ENCODE measurements at regions not wholly inside any gene's neighbourhood (a gene's known extent, or its start where the extent isn't known, plus 50 kb on each side); places are given as distances from the start of the nearest gene placed in this dataset.
"Not testable (repeated sequence)": the region's sequence is repeated elsewhere in the genome, so short reads cannot be mapped to it uniquely, and the experiment has no call there.

- no peak overlapping the region for H3K4me2 ChIP-seq (ENCODE audit: low read length)
- no peaks in the 10 kb centered on the region for H3K27me3 ChIP-seq (ENCODE audit: low read length)
- H3K9me3 ChIP-seq (ENCODE audit: low read length) = no peaks in the 10 kb centered on the region
- intact Hi-C loops (cut with micrococcal nuclease) = no loop called here
- POLR2A ChIA-PET (ENCODE audit: unreplicated experiment) = no interaction called here
- ATAC-seq (no peak), DNase-seq (no peak)
- no peaks in the 10 kb centered on the region for H3K9me2 ChIP-seq (replicated peaks; ENCODE audit: low read length)
- BruUV-seq (replicated peaks) = no TSS peak
- no peaks in the 10 kb centered on the region for H3K4me1 ChIP-seq (ENCODE audit: insufficient read depth, low read length)
- H3K79me2 ChIP-seq (ENCODE audit: low read length) = no peaks in the 10 kb centered on the region
- TF ChIP-seq EZH2 (IDR thresholded peaks at IDR 0.05; ENCODE audit: low read length, unreplicated experiment) (no peak), EZH2phosphoT487 (IDR thresholded peaks at IDR 0.05; ENCODE audit: borderline replicate concordance, low read length) (no peak)
- TF ChIP-seq, protein P1, sequence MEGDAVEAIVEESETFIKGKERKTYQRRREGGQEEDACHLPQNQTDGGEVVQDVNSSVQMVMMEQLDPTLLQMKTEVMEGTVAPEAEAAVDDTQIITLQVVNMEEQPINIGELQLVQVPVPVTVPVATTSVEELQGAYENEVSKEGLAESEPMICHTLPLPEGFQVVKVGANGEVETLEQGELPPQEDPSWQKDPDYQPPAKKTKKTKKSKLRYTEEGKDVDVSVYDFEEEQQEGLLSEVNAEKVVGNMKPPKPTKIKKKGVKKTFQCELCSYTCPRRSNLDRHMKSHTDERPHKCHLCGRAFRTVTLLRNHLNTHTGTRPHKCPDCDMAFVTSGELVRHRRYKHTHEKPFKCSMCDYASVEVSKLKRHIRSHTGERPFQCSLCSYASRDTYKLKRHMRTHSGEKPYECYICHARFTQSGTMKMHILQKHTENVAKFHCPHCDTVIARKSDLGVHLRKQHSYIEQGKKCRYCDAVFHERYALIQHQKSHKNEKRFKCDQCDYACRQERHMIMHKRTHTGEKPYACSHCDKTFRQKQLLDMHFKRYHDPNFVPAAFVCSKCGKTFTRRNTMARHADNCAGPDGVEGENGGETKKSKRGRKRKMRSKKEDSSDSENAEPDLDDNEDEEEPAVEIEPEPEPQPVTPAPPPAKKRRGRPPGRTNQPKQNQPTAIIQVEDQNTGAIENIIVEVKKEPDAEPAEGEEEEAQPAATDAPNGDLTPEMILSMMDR (conservative IDR thresholded peaks at IDR 0.05; ENCODE audit: low read depth, low read length) = no peak
- no peaks in the 10 kb centered on the region for H3K36me3 ChIP-seq (ENCODE audit: low read depth, low read length)
- no peaks in the 10 kb centered on the region for H4K20me1 ChIP-seq (ENCODE audit: low read length)
- CTCF ChIA-PET = no interaction called here
- H3K4me3 ChIP-seq (ENCODE audit: low read length) = no peak overlapping the region
- H2AFZ ChIP-seq (ENCODE audit: low read length) = no peak overlapping the region
- H3K9ac ChIP-seq (ENCODE audit: low read length) = no peak overlapping the region
- H3K27ac ChIP-seq (ENCODE audit: low read length) = no peak overlapping the region
- no peaks in the 10 kb centered on the region for H3F3A ChIP-seq (ENCODE audit: low read length, unreplicated experiment)
Observed at GRCh38 chr5:54379590-54379989, 69.2 kb upstream of the ARL15 start.

- BruUV-seq (replicated peaks) = no TSS peak
- Histone ChIP-seq H3K27ac (ENCODE audit: low read length) (no peak overlapping the region), H2AFZ (ENCODE audit: low read length) (no peak overlapping the region), H3K9me3 (ENCODE audit: low read length) (no peaks in the 10 kb centered on the region), H3K4me1 (ENCODE audit: insufficient read depth, low read length) (no peaks in the 10 kb centered on the region), H4K20me1 (ENCODE audit: low read length) (no peaks in the 10 kb centered on the region), H3K4me3 (ENCODE audit: low read length) (no peak overlapping the region), H3K27me3 (ENCODE audit: low read length) (no peaks in the 10 kb centered on the region), H3F3A (ENCODE audit: low read length, unreplicated experiment) (no peaks in the 10 kb centered on the region), H3K36me3 (ENCODE audit: low read depth, low read length) (no peaks in the 10 kb centered on the region), H3K9me2 (replicated peaks; ENCODE audit: low read length) (no peaks in the 10 kb centered on the region), H3K9ac (ENCODE audit: low read length) (no peak overlapping the region), H3K4me2 (ENCODE audit: low read length) (no peak overlapping the region), H3K79me2 (ENCODE audit: low read length) (no peaks in the 10 kb centered on the region)
- DNase-seq = no peak
- CTCF ChIA-PET = no interaction called here
- intact Hi-C loops (cut with micrococcal nuclease) = no loop called here
- no peak for ATAC-seq
- POLR2A ChIA-PET (ENCODE audit: unreplicated experiment) = no interaction called here
- TF ChIP-seq, protein P1 (conservative IDR thresholded peaks at IDR 0.05; ENCODE audit: low read depth, low read length) = no peak
- TF ChIP-seq EZH2phosphoT487 (IDR thresholded peaks at IDR 0.05; ENCODE audit: borderline replicate concordance, low read length) (no peak), EZH2 (IDR thresholded peaks at IDR 0.05; ENCODE audit: low read length, unreplicated experiment) (no peak)
Observed at GRCh38 chr5:54378707-54379106, 68.3 kb upstream of the ARL15 start.

DNA sequence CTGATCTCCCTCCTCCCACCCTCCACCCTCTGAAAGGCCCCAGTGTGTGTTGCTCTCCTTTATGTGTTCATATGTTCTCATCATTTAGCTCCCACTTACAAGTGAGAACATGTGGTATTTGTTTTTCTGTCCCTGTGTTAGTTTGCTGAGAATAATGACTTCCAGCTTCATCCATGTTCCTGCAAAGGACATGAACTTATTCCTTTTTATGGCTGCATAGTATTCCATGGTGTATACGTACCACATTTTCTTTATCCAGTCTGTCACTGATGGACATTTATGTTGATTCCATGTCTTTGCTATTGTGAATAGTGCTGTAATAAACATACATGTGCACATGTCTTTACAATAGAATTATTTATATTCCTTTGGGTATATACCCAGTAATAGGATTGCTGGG is 67.0 kb upstream of the ARL15 start:
- ATAC-seq; H4K20me1 ChIP-seq (ENCODE audit: low read length); H3K36me3 ChIP-seq (ENCODE audit: low read depth, low read length); H3K9me3 ChIP-seq (ENCODE audit: low read length); H3F3A ChIP-seq (ENCODE audit: low read length, unreplicated experiment); H3K27ac ChIP-seq (ENCODE audit: low read length); H3K4me1 ChIP-seq (ENCODE audit: insufficient read depth, low read length); H3K27me3 ChIP-seq (ENCODE audit: low read length); DNase-seq; H3K9ac ChIP-seq (ENCODE audit: low read length); H2AFZ ChIP-seq (ENCODE audit: low read length); H3K4me3 ChIP-seq (ENCODE audit: low read length); intact Hi-C loops (cut with micrococcal nuclease); H3K79me2 ChIP-seq (ENCODE audit: low read length); H3K9me2 ChIP-seq (replicated peaks; ENCODE audit: low read length); POLR2A ChIA-PET (ENCODE audit: unreplicated experiment); BruUV-seq (replicated peaks); CTCF ChIA-PET; H3K4me2 ChIP-seq (ENCODE audit: low read length): not testable (repeated sequence)

Data from PC-3 (cell line).